GM18951 (cell line): ENCODE measurements at regions not wholly inside any gene's neighbourhood (a gene's known extent, or its start where the extent isn't known, plus 50 kb on each side); places are given as distances from the start of the nearest gene placed in this dataset.

ENCODE experiments used
- POLR2A ChIP-seq: IDR thresholded peaks from 4 replicates; pipeline ENCODE4 v1.6.1; 2011; ENCODE audit warnings: mild to moderate bottlenecking; ENCODE audit not compliant: insufficient read length, insufficient read depth; ENCODE audit errors: extremely low read depth
- in situ Hi-C: fragments of 300-500 bp; cut with MboI; formaldehyde crosslinking; loops from one replicate; pipeline ENCODE4 v1.12.0; 2022; ENCODE audit warnings: low sequenced_read_pairs, mixed read lengths, inconsistent platforms; ENCODE audit not compliant: unreplicated experiment

- TF ChIP-seq POLR2A = no peak
- in situ Hi-C loops = no loop called here
Measured at GRCh38 chr6:43970068-43970912, 157.0 kb downstream of the MRPL14 start.

GRCh38 chr6:43969158-43969981 is 157.9 kb downstream of the MRPL14 start:
- in situ Hi-C loops = no loop called here
- TF ChIP-seq POLR2A = no peak

- no peak for TF ChIP-seq POLR2A
- in situ Hi-C loops = no loop called here
Measured at GRCh38 chr6:43968110-43968965, 158.9 kb downstream of the MRPL14 start.

DNA sequence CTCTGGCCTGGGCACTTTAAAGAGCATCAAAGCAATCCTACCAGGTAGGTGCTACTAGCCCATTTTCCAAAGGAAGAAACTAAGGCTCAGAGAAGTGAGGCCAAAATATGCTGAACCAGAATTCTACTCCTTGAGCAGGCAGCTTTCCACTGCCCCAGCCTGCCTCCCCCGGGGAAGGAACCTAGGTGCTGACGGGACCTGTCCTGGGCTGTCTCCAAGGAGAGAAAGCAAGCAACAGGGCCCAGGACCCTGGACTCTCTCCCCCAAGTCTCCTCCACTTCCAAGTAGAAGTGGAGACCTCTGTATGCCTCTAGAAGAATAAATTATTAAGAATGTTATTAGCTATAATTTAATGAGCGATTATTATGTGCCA is 159.5 kb downstream of the MRPL14 start:
- no peak for TF ChIP-seq POLR2A
- in situ Hi-C loops = no loop called here

GRCh38 chr6:43966853-43967718 is 160.2 kb downstream of the MRPL14 start:
- in situ Hi-C loops = no loop called here
- no peak for TF ChIP-seq POLR2A

DNA sequence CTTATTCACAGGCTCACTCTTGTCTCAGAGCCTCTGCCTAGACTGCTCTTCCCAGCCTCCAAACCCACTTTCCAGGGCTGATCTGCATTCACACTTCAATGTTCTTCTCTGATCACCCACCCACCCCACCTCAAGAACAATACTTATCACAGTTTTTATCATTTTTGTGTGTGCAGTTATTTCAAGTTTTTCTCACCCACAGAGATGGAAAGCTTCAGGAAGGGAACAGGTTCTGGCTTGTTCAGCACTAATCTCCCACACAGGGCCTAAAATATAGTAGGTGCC is 160.9 kb downstream of the MRPL14 start:
- in situ Hi-C loops = no loop called here
- no peak for TF ChIP-seq POLR2A

DNA sequence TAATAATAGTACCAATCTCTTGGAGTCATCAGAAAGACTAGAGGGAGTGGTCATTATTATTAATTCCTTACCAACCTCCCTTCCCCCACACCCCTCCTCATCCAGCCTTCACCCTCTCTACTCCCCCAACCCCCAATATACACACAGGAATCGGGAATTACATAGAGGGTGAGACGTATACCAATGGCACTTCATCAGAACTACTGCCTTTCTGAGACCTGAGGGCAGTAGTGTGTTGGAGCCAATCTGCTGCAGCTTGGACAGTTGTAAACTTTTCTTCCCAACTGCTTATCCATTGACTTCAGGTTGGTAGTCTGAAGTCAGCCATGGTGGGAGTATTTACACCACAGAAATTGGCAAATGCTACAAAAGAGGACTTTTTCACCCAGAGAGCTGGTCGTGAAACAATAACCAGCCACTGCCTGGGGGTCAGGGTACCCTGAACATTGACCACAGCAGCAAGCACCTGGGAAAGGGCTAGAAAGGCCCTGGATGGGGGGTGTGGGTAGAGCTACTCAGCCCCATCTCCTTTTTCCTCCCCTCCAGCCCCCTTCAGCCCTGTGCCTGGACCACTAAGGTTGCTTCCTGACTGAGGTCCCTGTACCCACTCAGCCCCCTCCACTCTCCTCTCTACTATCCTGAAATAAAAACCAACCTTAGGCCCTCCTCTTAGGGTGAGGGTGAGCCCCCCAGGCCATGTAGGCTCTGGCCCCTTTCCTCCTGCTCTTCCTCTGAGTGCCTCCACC is 161.5 kb downstream of the MRPL14 start:
- TF ChIP-seq POLR2A = no peak
- in situ Hi-C loops = no loop called here

GRCh38 chr6:43964659-43965570 is 162.3 kb downstream of the MRPL14 start:
- in situ Hi-C loops = no loop called here
- TF ChIP-seq POLR2A = no peak

GRCh38 chr6:43963877-43964658 is 163.2 kb downstream of the MRPL14 start:
- TF ChIP-seq POLR2A = no peak

GRCh38 chr6:43963203-43963602 is 164.0 kb downstream of the MRPL14 start:
- no peak for TF ChIP-seq POLR2A
- in situ Hi-C loops = no loop called here

More at GRCh38 chr6:43963877-43964658, 163.2 kb downstream of the MRPL14 start:
- in situ Hi-C loops = no loop called here

- no peak for TF ChIP-seq POLR2A
- in situ Hi-C loops = no loop called here
Measured at GRCh38 chr6:43962458-43962857, 164.8 kb downstream of the MRPL14 start.
